H9 (cell line): ENCODE measurements at regions not wholly inside any gene's neighbourhood (a gene's known extent, or its start where the extent isn't known, plus 50 kb on each side); places are given as distances from the start of the nearest gene placed in this dataset.

ENCODE experiments used
- DNase-seq: peaks from one replicate; pipeline ENCODE4 v3.0.0-alpha.2; 2017
- H2AFZ ChIP-seq: one replicate; pipeline ENCODE4 v1.6.1; 2013; ENCODE audit warnings: mild to moderate bottlenecking, low read length, control low read depth, moderate library complexity
- H2AK5ac ChIP-seq: 2 replicates; pipeline ENCODE4 v1.6.1; 2013; ENCODE audit warnings: low read length, control low read depth, mixed read lengths; ENCODE audit not compliant: insufficient read length
- H2BK120ac ChIP-seq: one replicate; pipeline ENCODE4 v1.6.1; 2013; ENCODE audit warnings: low read depth, mild to moderate bottlenecking, low read length, control low read depth, inconsistent platforms; ENCODE audit not compliant: poor library complexity, severe bottlenecking
- H2BK12ac ChIP-seq: 2 replicates; pipeline ENCODE4 v1.6.1; 2013; ENCODE audit warnings: low read length, control low read depth, mixed read lengths, low read depth; ENCODE audit not compliant: insufficient read length
- H2BK15ac ChIP-seq: 2 replicates; pipeline ENCODE4 v1.6.1; 2013; ENCODE audit warnings: low read depth, low read length, control low read depth
- H2BK20ac ChIP-seq: one replicate; pipeline ENCODE4 v1.6.1; 2013; ENCODE audit warnings: low read depth, mild to moderate bottlenecking, low read length, control low read depth, inconsistent platforms; ENCODE audit not compliant: poor library complexity, severe bottlenecking
- H2BK5ac ChIP-seq: 2 replicates; pipeline ENCODE4 v1.6.1; 2013; ENCODE audit warnings: low read length, control low read depth, mixed read lengths; ENCODE audit not compliant: insufficient read length
- H3K14ac ChIP-seq: 2 replicates; pipeline ENCODE4 v1.6.1; 2013; ENCODE audit warnings: low read length, control low read depth; ENCODE audit not compliant: insufficient read depth
- H3K18ac ChIP-seq: 2 replicates; pipeline ENCODE4 v1.6.1; 2013; ENCODE audit warnings: low read depth, mild to moderate bottlenecking, mixed read lengths, low read length, control low read depth; ENCODE audit not compliant: insufficient read length
- H3K23ac ChIP-seq: 2 replicates; pipeline ENCODE4 v1.6.1; 2013; ENCODE audit warnings: low read length, control low read depth, mixed read lengths, low read depth; ENCODE audit not compliant: insufficient read length
- H3K23me2 ChIP-seq: 2 replicates; pipeline ENCODE4 v1.6.1; 2013; ENCODE audit warnings: low read depth, mild to moderate bottlenecking, mixed read lengths, low read length, control low read depth; ENCODE audit not compliant: insufficient read length, poor library complexity, severe bottlenecking
- H3K27ac ChIP-seq: 2 replicates; pipeline ENCODE4 v1.5.1; 2013; ENCODE audit warnings: low read length, control low read depth, mixed read lengths, low read depth; ENCODE audit not compliant: insufficient read length
- H3K27me3 ChIP-seq: 2 replicates; pipeline ENCODE4 v1.6.1; 2013; ENCODE audit warnings: low read length, control low read depth, inconsistent platforms; ENCODE audit not compliant: insufficient read depth
- H3K4ac ChIP-seq: 2 replicates; pipeline ENCODE4 v1.6.1; 2013; ENCODE audit warnings: low read depth, mild to moderate bottlenecking, control low read depth, inconsistent platforms, low read length, moderate library complexity
- H3K4me1 ChIP-seq: 2 replicates; pipeline ENCODE4 v1.6.1; 2013; ENCODE audit warnings: low read length, control low read depth, inconsistent platforms; ENCODE audit not compliant: insufficient read depth
- H3K4me2 ChIP-seq: 2 replicates; pipeline ENCODE4 v1.6.1; 2013; ENCODE audit warnings: low read length, control low read depth, mixed read lengths; ENCODE audit not compliant: insufficient read length, insufficient read depth
- H3K56ac ChIP-seq: 2 replicates; pipeline ENCODE4 v1.6.1; 2013; ENCODE audit warnings: low read depth, mild to moderate bottlenecking, mixed read lengths, low read length, control low read depth; ENCODE audit not compliant: insufficient read length
- H3K79me1 ChIP-seq: 2 replicates; pipeline ENCODE4 v1.6.1; 2013; ENCODE audit warnings: low read depth, mild to moderate bottlenecking, moderate library complexity, low read length, control low read depth, inconsistent platforms; ENCODE audit not compliant: insufficient read depth, poor library complexity, severe bottlenecking
- H3K79me2 ChIP-seq: 2 replicates; pipeline ENCODE4 v1.6.1; 2013; ENCODE audit warnings: low read length, control low read depth, inconsistent platforms; ENCODE audit not compliant: insufficient read depth
- H3K9ac ChIP-seq: 2 replicates; pipeline ENCODE4 v1.6.1; 2013; ENCODE audit warnings: low read length, control low read depth, mixed read lengths; ENCODE audit not compliant: insufficient read length; ENCODE audit errors: extremely low read depth
- H3K9me3 ChIP-seq: one replicate; pipeline ENCODE4 v1.6.1; 2013; ENCODE audit warnings: low read depth, low read length, inconsistent platforms; ENCODE audit not compliant: control insufficient read depth
- H3T11ph ChIP-seq: one replicate; pipeline ENCODE4 v1.6.1; 2013; ENCODE audit warnings: mild to moderate bottlenecking, low read length, control low read depth, inconsistent platforms
- H4K20me1 ChIP-seq: one replicate; pipeline ENCODE4 v1.6.1; 2013; ENCODE audit not compliant: control insufficient read depth, insufficient read length, insufficient read depth
- H4K5ac ChIP-seq: 2 replicates; pipeline ENCODE4 v1.6.1; 2013; ENCODE audit warnings: low read depth, mild to moderate bottlenecking, mixed read lengths, low read length, control low read depth; ENCODE audit not compliant: insufficient read length
- H4K8ac ChIP-seq: replicated peaks from 2 replicates; pipeline ENCODE4 v1.6.1; 2013; ENCODE audit warnings: low read length, control low read depth, mixed read lengths, low read depth; ENCODE audit not compliant: insufficient read length
- H4K91ac ChIP-seq: 2 replicates; pipeline ENCODE4 v1.6.1; 2013; ENCODE audit warnings: low read depth, mild to moderate bottlenecking, moderate library complexity, mixed read lengths, low read length, control low read depth; ENCODE audit not compliant: insufficient read length
- H3K27ac Mint-ChIP-seq, 3 experiments: 2 replicates in 2 of 3; 3 replicates in 1 of 3; pipeline ENCODE4 v1.8.0; 2020 to 2021; ENCODE audit warnings: mixed read lengths in 3 of 3, mild to moderate bottlenecking in 1 of 3, moderate library complexity in 1 of 3
- H3K27me3 Mint-ChIP-seq: 2 replicates; pipeline ENCODE4 v1.8.0; 2021; ENCODE audit warnings: low read depth, mild to moderate bottlenecking, moderate library complexity, mixed read lengths
- H3K36me3 Mint-ChIP-seq, 3 experiments: 2 replicates in 2 of 3; 3 replicates in 1 of 3; pipeline ENCODE4 v1.8.0; 2020 to 2021; ENCODE audit warnings: low read depth in 3 of 3, mixed read lengths in 3 of 3; ENCODE audit not compliant: insufficient read depth in 1 of 3
- H3K4me1 Mint-ChIP-seq, 2 experiments: 2 replicates each; pipeline ENCODE4 v1.8.0; 2020; ENCODE audit warnings: mixed read lengths in 2 of 2
- H3K4me3 Mint-ChIP-seq, 2 experiments: 2 replicates in 1 of 2; 3 replicates in 1 of 2; pipeline ENCODE4 v1.8.0; 2020 to 2021; ENCODE audit warnings: mild to moderate bottlenecking in 2 of 2, mixed read lengths in 2 of 2, moderate library complexity in 1 of 2
- H3K9me3 Mint-ChIP-seq, 2 experiments: 2 replicates in 1 of 2; 3 replicates in 1 of 2; pipeline ENCODE4 v1.8.0; 2020; ENCODE audit warnings: mild to moderate bottlenecking in 2 of 2, mixed read lengths in 2 of 2, moderate library complexity in 1 of 2
- CTCF ChIP-seq: fragments of 200-600 bp; sonication (generic); conservative IDR thresholded peaks from 3 replicates; pipeline ENCODE4 v1.8.0; 2021; ENCODE audit warnings: antibody characterized with exemption, mild to moderate bottlenecking
- WGBS: extraction: QIAGEN DNeasy Blood & Tissue Kit; methylation state at CpG from one replicate; pipeline ENCODE4 v1.1.7; 2013; ENCODE audit warnings: missing lambda C conversion rate, low lambda C conversion rate, mixed read lengths; ENCODE audit not compliant: insufficient read length; ENCODE audit errors: extremely low coverage; 5-methylcytosine and 5-hydroxymethylcytosine counted together

DNA sequence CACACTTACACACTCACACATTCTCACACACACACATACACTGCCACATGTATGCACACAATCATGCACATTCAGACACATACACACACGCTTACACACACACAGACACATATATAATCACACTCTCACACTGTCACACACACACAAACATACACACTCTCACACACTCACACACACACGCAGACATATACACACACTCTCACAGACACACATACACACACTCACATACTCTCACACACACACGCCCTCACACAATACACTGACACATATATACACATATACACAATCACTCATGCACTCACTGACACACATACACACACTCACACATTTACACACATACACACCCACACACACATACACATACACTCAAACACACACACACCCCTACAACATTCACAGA lies 435.3 kb upstream of the FRG1 start:
- H4K20me1 ChIP-seq = no peaks in the 10 kb centered on the region
- no peak overlapping the region for H3T11ph ChIP-seq
- no peak overlapping the region for H3K27ac ChIP-seq
- H3K56ac ChIP-seq = no peak overlapping the region
- Mint-ChIP-seq H3K36me3 (peaks cover 0 to 9% (median 9%) of the 10 kb centered on the region in 3 experiments; a peak in 6 of 7 replicates), H3K27me3 (no peaks in the 10 kb centered on the region), H3K4me1 (no peaks in the 10 kb centered on the region), H3K27ac (no peak overlapping the region), H3K9me3 (peaks cover 58 to 85% of the 10 kb centered on the region in 2 experiments), H3K4me3 (no peak overlapping the region)
- H2BK20ac ChIP-seq = no peak overlapping the region
- no peaks in the 10 kb centered on the region for H3K79me2 ChIP-seq
- no peak overlapping the region for H3K9ac ChIP-seq
- H4K91ac ChIP-seq = no peak overlapping the region
- peaks cover 5% of the 10 kb centered on the region for H3K9me3 ChIP-seq
- H3K14ac ChIP-seq = no peak overlapping the region
- no peak overlapping the region for H2AFZ ChIP-seq
- H2BK120ac ChIP-seq = no peak overlapping the region
- no peak overlapping the region for H2AK5ac ChIP-seq
- no peak overlapping the region for H3K4me2 ChIP-seq
- no peak overlapping the region for H2BK12ac ChIP-seq
- no peak for TF ChIP-seq CTCF
- no peak overlapping the region for H3K4ac ChIP-seq
- H2BK15ac ChIP-seq = no peak overlapping the region
- no peaks in the 10 kb centered on the region for H3K79me1 ChIP-seq
- H3K23me2 ChIP-seq = no peaks in the 10 kb centered on the region
- H2BK5ac ChIP-seq = no peak overlapping the region
- H3K4me1 ChIP-seq = no peaks in the 10 kb centered on the region
- H3K23ac ChIP-seq = no peak overlapping the region
- no peak overlapping the region for H3K18ac ChIP-seq
- H3K27me3 ChIP-seq = no peaks in the 10 kb centered on the region
- no peak overlapping the region for H4K5ac ChIP-seq
- DNase-seq = no peak
- no peak overlapping the region for H4K8ac ChIP-seq
- whole genome bisulfite sequencing = 100% methylated on average over 2 of the region's 3 CpGs
